Astrocyte (in vitro differentiated cells and primary cell): ENCODE measurements at regions not wholly inside any gene's neighbourhood (a gene's known extent, or its start where the extent isn't known, plus 50 kb on each side); places are given as distances from the start of the nearest gene placed in this dataset.

ENCODE experiments used
- CTCF ChIP-seq: IDR thresholded peaks from 2 replicates; pipeline ENCODE4 v1.5.1; 2011; ENCODE audit warnings: low read depth, mild to moderate bottlenecking, inconsistent platforms, low read length, moderate library complexity; ENCODE audit not compliant: insufficient read depth
- EZH2 ChIP-seq: IDR thresholded peaks from 2 replicates; pipeline ENCODE4 v1.6.1; 2012; ENCODE audit warnings: mild to moderate bottlenecking, low read length, inconsistent platforms; ENCODE audit not compliant: insufficient read depth

- TF ChIP-seq CTCF (no peak), EZH2 (no peak)
Measured at GRCh38 chr1:229990326-229990725, 76.7 kb upstream of the GALNT2 start.
